Transverse colon (tissue), 4 donors: ENCODE measurements at regions not wholly inside any gene's neighbourhood (a gene's known extent, or its start where the extent isn't known, plus 50 kb on each side); places are given as distances from the start of the nearest gene placed in this dataset.

ENCODE experiments used
- CTCF ChIP-seq, 5 experiments: fragments of 200-600 bp in 3 of 5; fragments of 450-650 bp in 2 of 5; sonication (generic) in 3 of 5; IDR thresholded peaks; 1 replicate in 2 of 5; 2 replicates in 3 of 5; pipeline ENCODE4 v1.5.1; 2016 to 2017; ENCODE audit warnings: antibody characterized with exemption in 5 of 5, inconsistent platforms in 3 of 5, mild to moderate bottlenecking in 2 of 5, moderate library complexity in 1 of 5
- EP300 ChIP-seq: sonication (generic); formaldehyde crosslinking; IDR thresholded peaks from one replicate; pipeline ENCODE4 v1.6.1; 2017; ENCODE audit warnings: antibody characterized with exemption, low read depth
- POLR2A ChIP-seq: fragments of 450-650 bp; IDR thresholded peaks from one replicate; pipeline ENCODE4 v1.6.1; 2016; ENCODE audit warnings: antibody characterized with exemption, mild to moderate bottlenecking, moderate library complexity
- POLR2AphosphoS5 ChIP-seq, 3 donors: sonication (generic); formaldehyde crosslinking; IDR thresholded peaks; one replicate each; pipeline ENCODE4 v1.6.1; 2016; ENCODE audit warnings: antibody characterized with exemption in 3 of 3

- TF ChIP-seq CTCF (IDR thresholded peaks at IDR 0.05), result no peak
- no peak for TF ChIP-seq POLR2AphosphoS5 (IDR thresholded peaks at IDR 0.05)
- TF ChIP-seq POLR2A, result no peak
- TF ChIP-seq EP300, result no peak
Observed at GRCh38 chr3:73883497-73883896, 258.8 kb upstream of the PDZRN3 start.
